T1000 (cell line): ENCODE measurements at regions not wholly inside any gene's neighbourhood (a gene's known extent, or its start where the extent isn't known, plus 50 kb on each side); places are given as distances from the start of the nearest gene placed in this dataset.

Experiments
- DNase-seq: peaks from one replicate; lab custom pipeline; 2025; ENCODE audit warnings: mixed read lengths; lab: John Stamatoyannopoulos, UW

- no peak for DNase-seq
These were observed 117.8 kb downstream of the FOXA2 start for GRCh38 chr20:22466447-22467171.

GRCh38 chr20:22465622-22466446 is 118.5 kb downstream of the FOXA2 start:
- DNase-seq: no peak

GRCh38 chr20:22464312-22465003 is 119.9 kb downstream of the FOXA2 start:
- DNase-seq: no peak

- no peak for DNase-seq
These were observed 121.1 kb downstream of the FOXA2 start for GRCh38 chr20:22462975-22463914.

- DNase-seq: no peak
These were observed 123.6 kb downstream of the FOXA2 start for GRCh38 chr20:22460803-22461202.

GRCh38 chr20:22460231-22460630 is 124.1 kb downstream of the FOXA2 start:
- DNase-seq: no peak

- DNase-seq: no peak
These were observed 124.6 kb downstream of the FOXA2 start for GRCh38 chr20:22459754-22460153.

- no peak for DNase-seq
These were observed 128.3 kb downstream of the FOXA2 start for GRCh38 chr20:22456109-22456508.

GRCh38 chr20:22455259-22455658 is 129.1 kb downstream of the FOXA2 start:
- DNase-seq: no peak

- no peak for DNase-seq
These were observed 130.9 kb downstream of the FOXA2 start for GRCh38 chr20:22453244-22454080.

GRCh38 chr20:22452442-22453011 is 131.8 kb downstream of the FOXA2 start:
- no peak for DNase-seq

- DNase-seq: no peak
These were observed 133.8 kb downstream of the FOXA2 start for GRCh38 chr20:22450537-22450936.

- no peak for DNase-seq
These were observed 135.0 kb downstream of the FOXA2 start for GRCh38 chr20:22449188-22449973.

- no peak for DNase-seq
These were observed 137.0 kb downstream of the FOXA2 start for GRCh38 chr20:22447447-22447778.

- no peak for DNase-seq
These were observed 137.5 kb downstream of the FOXA2 start for GRCh38 chr20:22446613-22447446.

GRCh38 chr20:22442318-22442717 is 142.1 kb downstream of the FOXA2 start:
- DNase-seq: no peak

GRCh38 chr20:22438926-22439325 is 145.4 kb downstream of the FOXA2 start:
- no peak for DNase-seq

- no peak for DNase-seq
These were observed 146.0 kb downstream of the FOXA2 start for GRCh38 chr20:22438346-22438745.

GRCh38 chr20:22437354-22437753 is 147.0 kb downstream of the FOXA2 start:
- no peak for DNase-seq
